GM12892 (cell line): ENCODE measurements at regions not wholly inside any gene's neighbourhood (a gene's known extent, or its start where the extent isn't known, plus 50 kb on each side); places are given as distances from the start of the nearest gene placed in this dataset.

ENCODE experiments used
- POLR2A ChIP-seq: IDR thresholded peaks from 2 replicates; pipeline ENCODE4 v1.6.1; 2011; ENCODE audit warnings: low read depth, low read length, control low read depth
- POLR2AphosphoS5 ChIP-seq: IDR thresholded peaks from 2 replicates; pipeline ENCODE4 v1.6.1; 2011; ENCODE audit warnings: low read depth, low read length, control low read depth
- TAF1 ChIP-seq: IDR thresholded peaks from 2 replicates; pipeline ENCODE4 v1.6.1; 2011; ENCODE audit warnings: low read depth, mild to moderate bottlenecking, control low read depth, low read length, borderline replicate concordance

DNA sequence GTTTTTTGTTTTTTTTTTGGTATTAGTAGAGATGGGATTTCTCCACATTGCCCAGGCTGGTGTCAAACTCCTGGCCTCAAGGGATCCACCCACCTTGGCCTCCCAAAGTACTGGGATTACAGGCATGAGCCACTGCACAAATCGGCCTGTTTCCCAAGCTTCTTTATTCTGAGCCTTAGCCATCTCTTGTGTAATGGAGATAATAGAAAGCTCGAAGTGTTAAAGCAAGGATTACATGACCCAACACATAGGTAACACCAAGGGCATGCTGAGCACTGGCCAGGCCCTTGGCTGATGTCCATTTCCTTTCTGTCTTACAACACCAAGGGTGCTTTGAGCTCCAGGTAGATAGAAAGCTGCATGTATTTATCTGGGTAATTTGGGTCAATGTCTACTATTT lies 187.8 kb upstream of the MEX3C start:
- TF ChIP-seq POLR2A: no peak
- TF ChIP-seq POLR2AphosphoS5: no peak
- no peak for TF ChIP-seq TAF1
